HG03103 (cell line): ENCODE measurements at regions not wholly inside any gene's neighbourhood (a gene's known extent, or its start where the extent isn't known, plus 50 kb on each side); places are given as distances from the start of the nearest gene placed in this dataset.
"Not testable (repeated sequence)": the region's sequence is repeated elsewhere in the genome, so short reads cannot be mapped to it uniquely, and the experiment has no call there.

Source experiments
- ATAC-seq: cut with Tn5 transposase; IDR thresholded peaks from one replicate; pipeline ENCODE4 v1.9.1; 2021; ENCODE audit warnings: low read depth; ENCODE audit not compliant: unreplicated experiment

DNA sequence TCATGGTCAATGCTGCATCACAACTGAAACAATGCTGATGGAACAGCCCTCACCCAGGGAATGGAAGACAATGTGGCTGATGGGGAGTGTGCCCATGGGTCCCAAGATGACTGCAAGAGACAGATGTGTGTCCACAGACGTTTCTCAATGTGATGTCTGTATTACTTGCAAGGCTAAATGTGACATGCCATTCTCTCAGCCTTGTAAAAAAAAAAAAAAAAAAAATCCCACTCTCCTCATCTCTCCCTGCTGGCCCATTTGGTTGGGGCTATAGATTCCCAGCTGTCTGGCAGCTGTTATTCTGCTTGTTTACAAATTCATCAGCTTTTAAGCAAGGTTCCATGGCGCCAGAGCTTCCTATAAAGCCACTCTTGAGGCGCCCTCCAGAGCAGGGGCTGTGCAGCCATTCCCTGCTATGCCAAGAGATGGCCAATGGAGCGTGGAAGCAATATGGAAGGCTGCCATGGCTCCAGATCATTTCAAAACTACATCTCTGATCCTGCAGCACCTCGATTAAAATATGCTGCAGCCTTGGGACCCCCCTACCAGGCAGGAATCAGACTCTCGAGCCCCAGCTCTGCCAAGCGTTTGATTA is 294.8 kb downstream of the FOXO1 start:
- no peak for ATAC-seq

DNA sequence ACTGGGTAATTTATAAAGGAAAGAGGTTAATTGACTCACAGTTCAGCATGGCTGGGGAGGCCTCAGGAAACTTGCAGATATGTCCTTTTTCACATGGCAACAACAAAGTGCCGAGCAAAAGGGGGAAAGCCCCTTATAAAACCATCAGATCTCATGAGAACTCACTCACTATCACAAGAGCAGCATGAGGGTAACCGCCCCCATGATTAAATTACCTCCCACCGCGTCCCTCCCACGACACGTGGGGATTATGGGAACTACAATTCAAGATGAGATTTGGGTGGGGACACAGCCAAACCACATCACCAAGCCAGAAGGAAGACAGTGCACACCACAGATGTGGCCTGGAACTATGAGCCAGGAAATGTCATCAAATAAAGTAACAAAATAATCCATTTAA is 292.8 kb downstream of the FOXO1 start:
- ATAC-seq: not testable (repeated sequence)

DNA sequence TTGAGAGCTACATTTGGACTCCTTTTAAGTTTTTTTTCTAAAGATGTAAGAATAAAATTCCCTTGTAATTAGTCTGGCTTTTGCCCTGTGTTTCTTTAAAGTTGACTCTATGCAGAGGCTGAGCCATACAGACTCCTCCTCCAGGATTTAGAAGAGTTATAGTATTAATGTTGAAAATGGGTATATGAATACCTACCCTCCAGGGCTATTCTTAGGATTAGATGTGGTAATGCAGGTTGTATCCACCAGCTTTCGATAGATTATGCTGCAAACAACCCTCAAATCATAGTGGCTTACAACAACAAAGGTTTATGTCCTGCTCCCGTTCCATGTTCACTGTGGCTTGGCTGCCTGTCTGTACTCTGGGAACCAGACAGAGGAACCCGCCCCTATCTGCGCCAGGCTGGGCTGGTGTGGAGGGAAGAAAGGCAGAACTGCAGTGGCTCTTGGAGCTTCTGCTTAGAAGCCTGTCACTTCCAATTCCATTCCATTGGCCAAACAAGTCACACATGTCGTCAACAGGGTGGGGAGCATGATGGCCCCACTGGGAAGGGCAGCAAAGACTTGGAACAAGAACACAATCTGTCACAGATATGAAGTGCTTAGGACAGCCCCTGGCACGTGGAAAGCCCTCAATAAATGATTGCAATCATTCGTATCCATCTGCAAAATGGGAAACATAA is 290.8 kb downstream of the FOXO1 start:
- ATAC-seq: no peak

DNA sequence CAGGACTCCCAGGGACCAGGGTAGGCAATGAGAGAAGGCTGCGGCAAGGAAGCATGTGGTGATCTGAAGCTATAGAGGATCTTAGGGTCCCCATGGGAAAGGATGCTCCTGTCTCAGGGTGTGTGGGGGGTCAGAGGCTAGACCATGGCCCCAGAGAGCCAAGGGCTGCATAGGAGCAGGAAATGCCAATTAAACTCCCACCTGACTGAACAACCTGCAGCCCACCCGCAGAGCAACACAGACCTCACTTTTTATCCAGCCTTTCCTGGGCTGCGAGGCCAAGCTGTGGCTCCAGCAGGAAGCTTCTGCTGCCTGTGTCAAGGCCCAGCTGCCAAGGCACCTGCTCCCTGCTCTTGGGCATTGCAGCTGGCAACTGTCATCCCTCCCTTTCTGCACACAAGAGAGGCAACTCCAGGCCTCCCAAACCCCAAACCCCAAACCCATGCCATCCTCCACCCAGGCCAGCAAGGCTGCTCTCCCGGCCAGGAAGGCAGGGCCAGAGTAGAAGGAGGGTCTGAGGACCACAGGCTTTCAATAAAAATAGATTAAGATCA is 290.1 kb downstream of the FOXO1 start:
- no peak for ATAC-seq

DNA sequence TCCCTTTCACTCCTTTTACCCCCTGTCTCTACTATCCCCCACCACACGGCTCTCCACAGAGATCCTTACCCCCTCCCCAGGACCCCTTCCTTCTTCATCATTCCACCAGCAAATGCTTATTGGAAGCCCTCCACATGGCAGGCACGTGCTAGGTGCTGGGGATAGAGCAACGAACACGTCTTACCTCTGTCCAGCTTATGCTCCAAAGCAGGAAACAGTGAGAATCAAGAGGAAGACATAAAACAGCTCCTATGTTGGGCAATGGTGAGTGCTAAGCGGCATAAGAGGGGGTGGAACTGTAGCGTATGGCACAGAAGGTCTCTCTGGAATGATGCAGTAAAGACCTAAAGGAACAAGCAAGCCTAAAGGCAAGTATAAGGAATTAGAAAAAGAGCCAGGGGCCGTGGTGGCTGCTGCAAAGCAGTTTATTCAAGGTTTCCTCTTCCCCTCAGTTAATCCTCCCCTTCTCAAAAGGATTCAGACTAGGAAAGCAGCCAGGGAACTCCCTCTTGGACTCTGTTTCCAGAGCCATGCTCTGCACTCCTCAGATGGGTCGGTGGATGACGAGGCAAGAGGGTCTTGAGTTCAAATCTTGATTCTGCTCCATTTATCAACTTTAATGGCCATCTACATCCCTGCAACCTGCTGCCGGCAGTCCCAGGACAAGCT is 289.4 kb downstream of the FOXO1 start:
- no peak for ATAC-seq

DNA sequence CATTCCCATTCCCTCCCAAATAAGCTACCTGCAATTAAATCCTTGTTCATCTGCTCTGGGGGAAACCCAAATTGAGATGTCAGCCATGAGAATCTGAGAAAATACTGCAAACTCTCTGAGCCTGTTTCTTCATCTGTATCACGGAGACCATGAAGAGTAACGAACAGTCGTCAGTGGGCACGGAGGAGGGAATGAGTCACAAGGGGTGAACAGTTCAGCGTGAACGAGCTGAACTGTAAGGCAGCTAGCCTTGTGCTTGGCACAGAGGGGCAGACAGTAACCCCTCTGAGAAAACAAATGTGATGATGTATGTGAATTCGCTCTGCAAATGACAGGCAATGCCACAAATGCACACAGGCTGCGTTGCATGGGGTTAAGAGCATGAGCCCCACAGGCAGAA is 288.7 kb downstream of the FOXO1 start:
- no peak for ATAC-seq

DNA sequence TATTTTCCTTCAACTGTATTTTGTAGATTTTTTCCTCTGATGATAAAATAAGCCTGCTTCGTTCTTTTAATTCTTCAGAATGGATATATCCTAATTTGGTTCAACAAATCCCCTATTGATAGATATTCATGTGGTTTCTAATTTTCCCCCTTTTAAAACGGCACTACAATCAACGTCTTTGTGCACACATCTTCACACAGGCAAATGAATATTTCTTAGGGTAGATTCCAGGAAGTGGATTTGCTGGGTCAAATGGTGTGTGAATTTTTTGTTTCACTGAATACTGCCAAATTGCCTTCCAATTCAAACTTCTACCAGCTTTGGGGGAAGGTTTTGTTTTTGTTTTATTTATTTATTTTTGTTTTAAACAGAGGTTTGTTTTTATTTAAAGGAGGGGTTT is 287.2 kb downstream of the FOXO1 start:
- no peak for ATAC-seq

DNA sequence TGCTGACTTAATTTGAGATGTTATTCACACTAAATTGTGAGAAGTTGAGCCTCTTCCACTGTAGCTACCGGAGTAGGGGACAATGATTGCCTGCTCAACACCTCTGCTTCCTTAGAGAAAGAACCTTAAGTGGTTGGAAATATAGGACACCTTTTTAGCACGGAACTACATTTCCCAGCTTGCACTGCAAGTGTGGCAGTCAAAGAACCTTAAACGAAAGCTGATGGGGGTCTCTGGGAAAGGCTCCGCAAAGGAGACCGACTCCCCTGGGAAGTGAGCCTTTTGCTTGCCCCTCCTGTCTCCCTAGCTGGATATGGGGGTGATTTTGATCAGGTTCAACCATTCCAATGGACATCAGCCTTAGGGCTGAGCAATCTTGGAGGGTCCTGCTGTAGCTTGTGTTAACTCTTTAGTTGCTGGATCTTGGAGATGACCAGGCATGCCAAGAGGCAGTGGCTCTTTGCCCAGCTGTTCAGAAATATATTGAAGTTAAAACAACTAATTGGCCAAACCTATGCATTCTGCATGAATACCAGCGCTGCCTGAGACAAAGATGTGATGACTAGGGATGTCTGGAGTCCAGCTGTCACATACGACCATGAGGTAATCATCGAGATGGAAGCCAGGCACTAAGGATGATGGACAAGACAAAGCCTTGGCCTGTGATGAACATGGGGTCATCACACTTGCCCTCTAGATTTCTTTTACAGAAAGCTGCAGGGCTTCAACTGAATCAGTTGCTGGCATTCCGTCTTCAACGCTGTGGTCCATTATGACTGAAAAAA is 286.5 kb downstream of the FOXO1 start:
- ATAC-seq: no peak

DNA sequence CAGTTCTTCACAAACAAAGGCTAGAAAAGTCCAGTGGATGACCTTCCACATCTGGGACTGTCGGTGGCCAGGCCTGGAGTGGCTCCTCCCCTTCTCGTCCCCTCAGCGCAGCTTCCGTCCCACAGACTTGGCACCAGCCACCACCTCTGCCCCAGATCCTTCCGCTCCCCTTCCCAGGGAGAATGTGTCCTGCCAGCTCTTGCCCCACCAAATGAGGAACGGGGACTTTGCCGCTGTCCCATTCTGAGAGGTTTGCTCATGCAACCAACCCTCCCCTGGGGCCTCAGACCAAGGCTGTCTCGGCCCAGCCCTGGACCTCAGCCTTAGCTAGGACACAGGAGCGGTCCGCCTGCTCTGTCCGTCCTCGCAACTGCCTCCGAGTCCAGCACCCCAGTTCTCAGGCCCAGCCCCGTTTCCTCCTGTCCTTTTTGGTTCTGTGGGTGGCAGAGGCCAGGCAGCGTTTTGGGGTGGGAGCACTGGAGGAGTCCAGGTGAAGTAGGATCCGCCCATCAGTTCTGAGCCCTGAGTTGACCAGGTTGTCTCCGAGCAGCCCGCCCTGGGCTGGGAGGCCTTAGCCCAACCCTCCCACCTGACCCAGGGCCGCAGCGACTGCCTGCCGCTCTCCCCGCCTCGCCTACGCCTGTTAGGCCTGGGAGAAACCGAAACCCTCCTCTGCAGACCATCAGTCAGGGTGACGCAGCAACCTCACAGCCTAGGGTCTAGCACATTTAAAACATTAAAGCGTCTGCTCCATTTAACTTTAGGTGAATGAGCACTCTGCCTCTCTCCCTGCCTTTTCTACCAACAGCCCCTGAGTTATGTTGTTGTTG is 284.3 kb downstream of the FOXO1 start:
- ATAC-seq: no peak

DNA sequence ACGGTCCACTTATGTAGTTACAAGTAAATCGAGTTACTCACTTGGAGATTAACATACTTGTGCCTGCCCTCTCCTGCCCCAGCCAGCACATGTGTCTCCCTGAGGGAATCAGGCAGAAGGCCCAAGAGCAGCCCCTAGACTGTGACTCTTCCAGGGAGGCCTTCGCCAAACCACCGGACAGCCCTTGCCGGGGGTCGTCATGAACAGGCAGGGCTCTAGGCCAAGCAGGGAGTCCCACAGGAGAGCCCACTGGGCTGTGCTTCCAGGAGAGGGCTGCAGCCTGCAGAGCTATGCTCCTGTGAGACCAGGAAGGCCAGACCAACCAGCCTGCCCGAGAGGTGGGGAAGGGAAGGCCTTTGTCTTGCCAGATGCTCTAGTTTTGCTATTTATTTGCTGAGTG is 283.3 kb downstream of the FOXO1 start:
- no peak for ATAC-seq

DNA sequence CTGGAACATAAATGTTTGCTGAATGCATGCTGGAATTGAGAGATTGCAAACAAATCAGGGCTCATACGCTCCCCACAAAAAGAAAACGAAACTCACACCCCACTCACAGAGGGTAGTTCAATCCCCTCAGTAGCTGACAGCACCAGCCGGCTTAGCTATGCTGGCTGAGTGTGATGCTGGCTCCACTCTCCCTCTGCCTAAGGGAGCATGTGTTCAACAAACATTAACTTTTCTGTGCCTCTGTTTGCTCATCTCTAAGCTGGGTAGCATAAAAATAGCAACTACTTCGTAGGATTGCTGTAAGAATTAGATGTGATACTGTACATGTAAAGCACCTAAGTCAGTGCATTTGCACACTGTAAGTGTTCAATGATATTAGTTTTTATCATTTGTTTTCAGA is 282.6 kb downstream of the FOXO1 start:
- ATAC-seq: no peak

DNA sequence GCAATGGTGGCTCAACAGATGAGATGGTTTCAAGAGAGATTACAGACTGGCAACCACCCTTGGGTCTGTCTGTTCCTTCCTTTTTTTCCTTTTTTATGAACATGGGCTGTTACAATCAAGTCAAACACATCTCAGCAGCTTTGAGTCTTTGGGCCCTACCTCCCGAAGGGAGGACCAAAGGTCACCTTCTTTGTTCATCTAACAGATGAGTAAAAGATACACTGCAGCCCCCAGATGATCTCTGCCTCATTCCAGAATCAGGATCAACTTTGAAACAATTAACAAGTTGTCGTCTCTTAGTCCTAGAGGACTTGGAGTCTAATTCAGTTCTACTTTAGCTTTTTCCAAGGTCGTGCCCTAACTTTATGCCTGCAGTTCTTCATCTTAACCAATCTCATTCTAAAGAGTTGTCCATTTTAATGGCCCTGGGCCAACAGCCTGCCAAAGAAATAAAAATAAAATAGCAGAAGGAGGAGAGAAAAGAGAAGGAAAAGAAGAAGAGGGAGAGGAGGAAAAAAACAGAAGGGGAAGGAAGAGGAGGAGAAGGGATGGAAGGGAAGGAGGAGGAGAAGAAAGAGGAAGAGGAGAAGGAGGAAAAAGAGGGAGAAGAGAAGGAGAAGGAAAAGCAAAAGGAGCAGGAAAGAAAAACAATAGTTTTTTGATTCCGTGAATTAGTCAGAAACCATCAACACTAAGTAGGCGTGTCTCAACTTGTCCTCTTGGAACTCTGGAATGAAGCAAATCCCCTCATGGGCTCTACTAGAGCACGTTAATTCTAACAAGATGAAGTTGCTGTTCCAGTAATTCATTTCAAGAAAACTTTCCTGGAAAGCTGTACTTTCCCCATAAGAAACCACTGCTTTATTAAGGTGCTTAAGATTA is 281.2 kb downstream of the FOXO1 start:
- ATAC-seq: no peak

DNA sequence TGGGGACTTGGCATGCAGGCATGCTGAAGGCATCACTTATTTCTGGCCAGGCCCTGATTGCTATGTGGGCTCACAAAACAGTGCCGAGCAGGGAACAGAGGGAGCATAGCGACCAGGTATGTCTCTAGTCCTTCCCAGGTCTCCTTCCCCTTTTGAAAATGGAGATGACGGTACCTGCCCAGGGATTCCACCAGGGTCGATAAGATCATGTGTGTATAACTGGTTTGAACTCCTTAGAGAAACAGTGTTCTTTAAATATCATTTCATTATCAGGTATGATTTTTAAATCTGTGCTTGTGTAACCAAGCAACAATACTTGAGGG is 280.6 kb downstream of the FOXO1 start:
- no peak for ATAC-seq

DNA sequence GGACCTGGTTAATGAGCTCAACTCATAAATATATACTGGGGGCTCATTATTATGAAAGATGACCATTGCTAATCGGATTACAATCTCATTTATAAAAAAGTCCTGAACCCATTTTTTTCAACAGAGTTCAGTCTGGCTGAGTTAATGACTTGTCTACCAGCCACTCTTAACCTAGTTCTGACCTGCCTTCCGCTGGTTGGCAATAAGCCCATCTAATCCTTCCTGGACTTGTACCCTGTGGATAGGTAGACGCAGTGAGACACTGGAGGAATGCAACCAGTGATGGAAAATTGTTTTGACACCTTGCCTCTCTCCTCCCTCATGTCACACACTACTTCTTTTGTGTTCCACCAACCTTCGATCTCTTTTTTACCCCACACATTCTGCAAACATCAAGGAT is 279.9 kb downstream of the FOXO1 start:
- ATAC-seq: no peak

DNA sequence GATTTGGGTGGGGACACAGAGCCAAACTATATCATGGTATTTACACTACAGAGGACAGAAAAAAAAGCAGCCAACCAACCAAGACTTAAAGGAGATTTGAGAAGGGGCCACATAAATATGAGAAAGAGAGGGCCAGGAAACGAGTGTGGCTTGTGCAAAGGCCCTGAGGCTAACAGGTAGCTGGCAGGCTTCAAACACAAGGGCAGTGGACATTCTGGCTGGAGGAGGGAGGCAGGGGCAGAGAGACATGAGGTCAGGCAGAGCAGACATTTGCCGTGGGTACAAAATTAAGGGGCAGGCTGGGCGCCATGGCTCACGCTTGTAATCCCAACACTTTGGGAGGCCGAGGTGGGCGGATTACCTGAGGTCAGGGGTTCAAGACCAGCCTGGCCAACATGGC is 278.7 kb downstream of the FOXO1 start:
- ATAC-seq: no peak

DNA sequence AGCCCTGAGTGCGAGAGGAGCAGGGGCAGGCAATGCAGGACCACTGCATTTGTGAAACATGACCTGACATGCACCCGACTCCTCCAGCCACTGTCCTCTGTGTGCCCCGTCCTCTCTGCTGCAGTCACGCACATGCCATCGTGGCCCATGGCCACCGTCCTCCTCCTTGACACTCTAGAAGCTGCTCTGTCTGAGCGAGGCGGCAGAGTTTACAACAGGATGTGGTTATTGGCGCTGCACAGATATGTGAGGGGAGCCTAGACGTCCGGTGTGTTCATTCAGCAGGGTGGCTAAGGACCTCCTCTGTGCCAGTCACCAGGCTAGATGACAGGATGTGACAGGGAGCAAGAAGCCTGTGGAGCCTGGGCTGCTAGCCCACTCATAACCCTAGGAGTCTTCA is 277.8 kb downstream of the FOXO1 start:
- ATAC-seq: peak; percentile 98

DNA sequence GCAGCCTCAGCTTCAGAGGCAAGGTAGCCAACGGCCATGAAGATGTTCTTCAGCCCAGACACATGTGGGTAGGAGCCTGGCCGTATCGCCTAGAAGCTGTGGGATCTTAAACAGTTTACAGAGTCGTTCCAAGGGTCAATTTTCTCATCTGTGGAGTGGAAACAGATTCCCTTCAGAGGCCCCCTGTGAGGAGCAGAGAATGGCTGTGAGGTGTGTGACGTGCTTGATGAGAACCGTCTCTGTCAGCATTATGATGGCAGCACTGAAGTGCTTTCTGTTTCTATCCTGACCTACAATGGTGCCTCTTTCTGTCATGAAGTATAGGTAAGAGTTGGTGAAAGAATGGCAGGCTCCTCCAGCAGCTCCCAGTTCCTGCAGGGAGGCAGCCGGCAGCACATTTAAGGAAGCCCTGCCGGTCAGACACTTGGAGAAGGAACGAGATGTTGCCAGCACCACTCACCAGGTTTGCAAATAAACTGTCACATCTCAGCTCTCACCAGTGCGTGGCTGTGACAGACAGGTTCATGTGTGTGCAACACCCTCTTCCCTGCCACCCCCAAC is 277.3 kb downstream of the FOXO1 start:
- peak; percentile 44 for ATAC-seq

DNA sequence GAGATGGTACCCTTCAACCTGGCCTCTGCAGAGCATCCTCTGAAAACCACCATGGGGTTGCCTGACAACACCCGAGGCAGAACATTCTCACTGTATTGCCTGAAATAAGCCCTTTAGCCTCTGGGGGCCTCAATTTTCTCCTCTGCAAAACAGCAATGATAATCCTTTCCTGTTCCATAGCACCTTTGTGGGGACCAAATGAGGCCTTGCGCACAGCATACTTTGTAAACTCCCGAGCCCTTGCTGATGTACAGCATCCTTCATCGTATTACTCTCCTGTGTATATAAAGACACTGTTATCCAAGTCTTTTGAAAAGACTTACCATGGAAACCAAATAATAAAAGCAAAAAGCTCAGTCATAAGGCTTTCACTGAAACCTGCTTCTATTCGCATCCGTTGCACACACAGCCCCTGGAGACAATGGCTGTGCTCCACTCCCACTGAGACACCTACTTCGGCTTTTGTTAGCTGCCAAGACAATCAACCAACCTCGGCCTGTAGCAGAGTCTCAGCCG is 276.0 kb downstream of the FOXO1 start:
- no peak for ATAC-seq

DNA sequence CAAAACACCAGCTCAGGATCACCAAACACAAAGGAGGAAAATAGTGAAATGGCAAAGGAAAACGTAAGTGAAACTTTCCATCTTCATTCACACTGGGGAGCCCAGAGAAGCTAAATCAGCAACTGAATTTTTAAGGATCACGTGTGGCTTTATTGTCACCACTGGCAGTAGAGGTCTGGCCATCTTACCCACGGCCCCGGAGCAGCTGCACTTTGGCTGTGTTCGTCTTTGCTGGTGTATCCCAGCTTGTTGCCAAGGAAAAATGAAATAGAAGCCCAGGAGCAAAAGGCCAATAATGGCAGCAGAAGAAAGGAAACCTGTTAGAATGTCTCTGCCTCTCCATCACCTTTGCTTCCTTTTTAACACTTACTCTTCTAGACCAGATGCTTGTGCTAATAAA is 274.7 kb downstream of the FOXO1 start:
- ATAC-seq: no peak
